Lung (tissue), 11 donors: ENCODE measurements at regions not wholly inside any gene's neighbourhood (a gene's known extent, or its start where the extent isn't known, plus 50 kb on each side); places are given as distances from the start of the nearest gene placed in this dataset.

Experiments
- ATAC-seq: fragments of 200-7000 bp; cut with Tn5 transposase; one replicate; pipeline ENCODE4 v1.9.1; 2020; ENCODE audit warnings: moderate number of reproducible peaks; ENCODE audit not compliant: insufficient read depth, low FRiP score
- DNase-seq, 3 donors: peaks; one replicate each; pipeline ENCODE4 v3.0.0-alpha.2; 2013 to 2017
- H3K27ac ChIP-seq, 2 donors: one replicate each; pipeline ENCODE4 v1.5.1; 2013; ENCODE audit warnings: mild to moderate bottlenecking in 2 of 2, moderate library complexity in 2 of 2, control low read depth in 1 of 2, inconsistent platforms in 1 of 2, low read depth in 1 of 2, low read length in 1 of 2
- H3K27me3 ChIP-seq, 3 donors: one replicate each; pipeline ENCODE4 v1.5.1; 2013; ENCODE audit warnings: low read length in 2 of 3; ENCODE audit not compliant: control insufficient read depth in 3 of 3, insufficient read depth in 3 of 3
- H3K36me3 ChIP-seq, 4 donors: one replicate each; pipeline ENCODE4 v1.5.1; 2013; ENCODE audit warnings: low read length in 4 of 4, mild to moderate bottlenecking in 1 of 4, moderate library complexity in 1 of 4; ENCODE audit not compliant: control insufficient read depth in 4 of 4, insufficient read depth in 4 of 4
- H3K4me1 ChIP-seq, 5 donors: one replicate each; pipeline ENCODE4 v1.5.1; 2013; ENCODE audit warnings: low read length in 5 of 5, mild to moderate bottlenecking in 2 of 5, moderate library complexity in 1 of 5; ENCODE audit not compliant: control insufficient read depth in 5 of 5, insufficient read depth in 5 of 5
- H3K4me3 ChIP-seq: one replicate; pipeline ENCODE4 v1.5.1; 2013; ENCODE audit warnings: mild to moderate bottlenecking, control low read depth, moderate library complexity
- H3K9ac ChIP-seq, 2 donors: one replicate each; pipeline ENCODE4 v1.5.1; 2013; ENCODE audit warnings: low read length in 2 of 2, control low read depth in 1 of 2; ENCODE audit not compliant: insufficient read depth in 1 of 2
- H3K9me3 ChIP-seq, 4 donors: one replicate each; pipeline ENCODE4 v1.5.1; 2013; ENCODE audit warnings: low read length in 3 of 4, mild to moderate bottlenecking in 1 of 4, moderate library complexity in 1 of 4; ENCODE audit not compliant: control insufficient read depth in 4 of 4, insufficient read depth in 3 of 4
- WGBS, 2 donors: extraction: QIAGEN DNeasy Blood & Tissue Kit; methylation state at CpG; one replicate each; pipeline ENCODE4 v1.1.7; 2013; 5-methylcytosine and 5-hydroxymethylcytosine counted together
- TF ChIP-seq, protein P1 (sequence below): IDR thresholded peaks from 2 replicates; pipeline ENCODE4 v1.5.1; 2012; ENCODE audit warnings: mild to moderate bottlenecking; ENCODE audit errors: control extremely low read depth, extremely low read depth
- donor health status: control.
- donor health status: control.
- donor health status: Bipolar disorder and iron deficiency.
- donor health status: healthy.
- donor health status: DM: yes; HTN: yes; CAD: no.

DNA sequence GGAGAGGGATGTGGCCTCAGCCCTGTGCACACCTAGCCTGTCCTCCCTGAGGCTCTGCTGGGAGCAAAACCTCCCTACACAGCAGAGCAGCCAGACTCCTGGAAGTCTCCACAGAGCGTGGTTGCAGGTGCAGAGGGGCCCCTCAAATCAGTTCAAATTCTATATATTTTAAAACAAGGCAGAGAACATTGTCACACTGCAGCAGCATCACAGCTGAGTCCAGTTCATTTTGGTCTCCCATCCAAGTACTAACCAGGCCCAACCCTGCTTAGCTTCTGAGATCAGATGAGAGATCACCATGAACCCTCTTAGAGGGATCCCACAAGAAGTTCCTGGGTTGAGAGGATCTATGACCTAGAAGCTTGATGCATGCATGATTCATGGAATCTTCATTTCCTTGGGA is 331.0 kb upstream of the RGMA start:
- DNase-seq: no peak
- ATAC-seq: no peak
- Histone ChIP-seq H3K27me3 (no peaks in the 10 kb centered on the region), H3K36me3 (no peaks in the 10 kb centered on the region), H3K4me1 (peaks cover 0 to 1% (median 0%) of the 10 kb centered on the region in 5 donors), H3K9me3 (peaks cover 0 to 4% (median 0%) of the 10 kb centered on the region in 4 donors), H3K9ac (no peak overlapping the region), H3K4me3 (no peak overlapping the region), H3K27ac (no peak overlapping the region)
- TF ChIP-seq, protein P1, sequence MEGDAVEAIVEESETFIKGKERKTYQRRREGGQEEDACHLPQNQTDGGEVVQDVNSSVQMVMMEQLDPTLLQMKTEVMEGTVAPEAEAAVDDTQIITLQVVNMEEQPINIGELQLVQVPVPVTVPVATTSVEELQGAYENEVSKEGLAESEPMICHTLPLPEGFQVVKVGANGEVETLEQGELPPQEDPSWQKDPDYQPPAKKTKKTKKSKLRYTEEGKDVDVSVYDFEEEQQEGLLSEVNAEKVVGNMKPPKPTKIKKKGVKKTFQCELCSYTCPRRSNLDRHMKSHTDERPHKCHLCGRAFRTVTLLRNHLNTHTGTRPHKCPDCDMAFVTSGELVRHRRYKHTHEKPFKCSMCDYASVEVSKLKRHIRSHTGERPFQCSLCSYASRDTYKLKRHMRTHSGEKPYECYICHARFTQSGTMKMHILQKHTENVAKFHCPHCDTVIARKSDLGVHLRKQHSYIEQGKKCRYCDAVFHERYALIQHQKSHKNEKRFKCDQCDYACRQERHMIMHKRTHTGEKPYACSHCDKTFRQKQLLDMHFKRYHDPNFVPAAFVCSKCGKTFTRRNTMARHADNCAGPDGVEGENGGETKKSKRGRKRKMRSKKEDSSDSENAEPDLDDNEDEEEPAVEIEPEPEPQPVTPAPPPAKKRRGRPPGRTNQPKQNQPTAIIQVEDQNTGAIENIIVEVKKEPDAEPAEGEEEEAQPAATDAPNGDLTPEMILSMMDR: no peak
- 74 to 88% methylated on average over 1 of the region's 1 CpG for WGBS, 2 donors

DNA sequence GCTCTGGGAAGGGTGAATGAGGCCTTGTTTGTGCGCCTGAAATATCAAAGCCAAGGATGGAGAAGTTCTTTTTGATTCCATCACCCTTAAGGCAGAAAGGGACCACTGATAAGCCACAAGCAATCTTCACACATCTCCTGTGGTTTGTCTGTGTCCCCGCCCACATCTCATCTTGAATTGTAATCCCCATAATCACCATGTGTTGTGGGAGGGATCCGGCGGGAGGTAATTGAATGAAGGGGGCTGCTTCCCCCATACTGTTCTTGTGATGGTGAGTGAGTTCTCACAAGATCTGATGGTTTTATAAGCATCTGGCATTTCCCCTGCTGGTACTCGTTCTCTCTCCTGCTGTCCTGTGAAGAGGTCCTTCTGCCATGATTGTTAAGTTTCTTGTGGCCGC is 329.6 kb upstream of the RGMA start:
- no peak for ATAC-seq
- H3K27me3 ChIP-seq: no peaks in the 10 kb centered on the region

DNA sequence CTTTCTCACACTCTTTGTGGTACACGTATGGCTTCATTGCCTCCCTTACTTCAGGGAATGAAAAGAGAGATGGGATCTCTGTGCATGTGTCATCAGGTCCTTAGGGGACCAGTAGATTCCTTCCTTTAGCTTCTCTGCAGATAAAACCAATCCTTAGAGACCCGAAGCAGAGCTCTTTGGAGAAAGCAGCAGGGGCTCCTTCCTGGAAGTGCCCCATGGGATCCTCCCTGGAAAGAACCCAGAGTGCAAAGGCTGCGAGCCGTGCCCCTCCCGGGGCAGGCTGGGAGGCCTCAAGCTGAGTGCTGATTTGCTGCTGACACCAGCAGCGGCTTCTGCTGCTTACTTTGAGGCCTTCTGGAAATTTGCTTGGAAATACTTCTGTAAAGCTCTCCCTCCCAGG is 328.6 kb upstream of the RGMA start:
- Histone ChIP-seq H3K27ac (no peak overlapping the region), H3K36me3 (no peaks in the 10 kb centered on the region), H3K9me3 (peaks cover 0 to 4% (median 0%) of the 10 kb centered on the region in 4 donors), H3K4me3 (no peak overlapping the region), H3K9ac (no peak overlapping the region), H3K4me1 (peaks cover 0 to 1% (median 0%) of the 10 kb centered on the region in 5 donors), H3K27me3 (no peaks in the 10 kb centered on the region)
- DNase-seq: peak in 1 of 3 donors; percentile 13
- 62 to 77% methylated on average over 6 of the region's 6 CpGs for WGBS, 2 donors
- TF ChIP-seq, protein P1: no peak
- no peak for ATAC-seq

More for the DNA sequence above, 329.6 kb upstream of the RGMA start:
- no peak for DNase-seq
- Histone ChIP-seq H3K4me1 (peaks cover 0 to 1% (median 0%) of the 10 kb centered on the region in 5 donors), H3K4me3 (no peak overlapping the region), H3K36me3 (no peaks in the 10 kb centered on the region), H3K9ac (no peak overlapping the region), H3K9me3 (peaks cover 0 to 4% (median 0%) of the 10 kb centered on the region in 4 donors), H3K27ac (no peak overlapping the region)
- TF ChIP-seq, protein P1: no peak
- WGBS, 2 donors: 88 to 93% methylated on average over 6 of the region's 6 CpGs

DNA sequence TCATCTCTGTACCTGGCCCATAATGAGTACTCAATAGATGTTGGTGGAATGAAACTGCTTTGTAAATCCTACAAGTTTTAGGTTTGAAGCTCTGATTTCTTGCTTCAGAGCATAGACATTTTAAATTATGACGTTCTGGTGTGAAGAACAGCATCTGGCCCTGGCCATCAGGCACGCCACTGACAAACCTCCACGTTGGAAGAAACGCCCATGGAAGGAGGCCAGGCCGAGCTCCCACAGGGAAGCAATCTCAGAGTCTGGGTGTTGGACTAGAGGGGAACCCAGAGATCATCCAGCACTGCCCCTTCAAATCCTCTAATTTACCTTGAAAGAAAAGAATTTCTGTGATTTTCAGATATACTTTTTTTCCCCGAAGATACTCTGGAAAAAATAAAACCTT is 328.1 kb upstream of the RGMA start:
- DNase-seq (no peak), ATAC-seq (no peak)
- WGBS, 2 donors: 81 to 86% methylated on average over 6 of the region's 6 CpGs
- Histone ChIP-seq H3K4me1 (peaks cover 0 to 1% (median 0%) of the 10 kb centered on the region in 5 donors), H3K27ac (no peak overlapping the region), H3K4me3 (no peak overlapping the region), H3K36me3 (no peaks in the 10 kb centered on the region), H3K9ac (no peak overlapping the region), H3K9me3 (peaks cover 0 to 4% (median 0%) of the 10 kb centered on the region in 4 donors), H3K27me3 (no peaks in the 10 kb centered on the region)
- TF ChIP-seq, protein P1: no peak
